Caco-2 (cell line): ENCODE measurements at regions not wholly inside any gene's neighbourhood (a gene's known extent, or its start where the extent isn't known, plus 50 kb on each side); places are given as distances from the start of the nearest gene placed in this dataset.

Experiments
- BruUV-seq: library from RNA; stranded (reverse); fragments of 400-500 nt; replicated peaks from 2 replicates; lab custom pipeline; 2021; lab: Mats Ljungman, UMichigan
- CTCF ChIA-PET: fragments of 300-600 bp; sonication (Branson Sonifier 250); formaldehyde crosslinking; loops from one replicate; lab custom pipeline; 2022; ENCODE audit warnings: antibody characterized with exemption; lab: Charles Lee
- POLR2A ChIA-PET: fragments of 300-600 bp; sonication (Branson Sonifier 250); formaldehyde crosslinking; loops from one replicate; lab custom pipeline; 2022; ENCODE audit warnings: antibody characterized with exemption; lab: Charles Lee
- DNase-seq, 2 experiments: peaks; one replicate each; pipeline versions ENCODE4 v3.0.0 to v3.0.0-alpha.2; 2020 to 2022
- H3K27me3 ChIP-seq: replicated peaks from 2 replicates; pipeline ENCODE4 v1.6.0; 2011; ENCODE audit warnings: low read length; ENCODE audit not compliant: control insufficient read depth, insufficient read depth
- H3K36me3 ChIP-seq: 2 replicates; pipeline ENCODE4 v1.5.1; 2011; ENCODE audit warnings: low read length; ENCODE audit not compliant: control insufficient read depth, insufficient read depth
- H3K4me1 ChIP-seq: fragments of 250-450 bp; sonication (Bioruptor Pico); 2 replicates; pipeline ENCODE4 v1.5.1; 2020; ENCODE audit warnings: mild to moderate bottlenecking
- H3K4me3 ChIP-seq: 2 replicates; pipeline ENCODE4 v1.5.1; 2011; ENCODE audit warnings: low read depth, mild to moderate bottlenecking, control low read depth, low read length
- H3K9me3 ChIP-seq: fragments of 250-450 bp; sonication (Bioruptor Pico); 2 replicates; pipeline ENCODE4 v1.5.1; 2020; ENCODE audit warnings: mild to moderate bottlenecking, moderate library complexity
- H3K27ac Mint-ChIP-seq: one replicate; pipeline ENCODE4 v1.8.0; 2022; ENCODE audit warnings: mixed read lengths; ENCODE audit not compliant: unreplicated experiment
- H3K27me3 Mint-ChIP-seq: one replicate; pipeline ENCODE4 v1.8.0; 2022; ENCODE audit warnings: mixed read lengths; ENCODE audit not compliant: insufficient read depth, unreplicated experiment
- H3K36me3 Mint-ChIP-seq: one replicate; pipeline ENCODE4 v1.8.0; 2022; ENCODE audit warnings: mild to moderate bottlenecking, mixed read lengths; ENCODE audit not compliant: insufficient read depth, unreplicated experiment
- H3K4me1 Mint-ChIP-seq: one replicate; pipeline ENCODE4 v1.8.0; 2022; ENCODE audit warnings: low read depth, mixed read lengths; ENCODE audit not compliant: unreplicated experiment
- H3K4me3 Mint-ChIP-seq: one replicate; pipeline ENCODE4 v1.8.0; 2022; ENCODE audit warnings: mild to moderate bottlenecking, moderate library complexity, mixed read lengths; ENCODE audit not compliant: unreplicated experiment
- H3K9me3 Mint-ChIP-seq: one replicate; pipeline ENCODE4 v1.8.0; 2022; ENCODE audit warnings: mixed read lengths; ENCODE audit not compliant: unreplicated experiment
- CTCF ChIP-seq, 2 experiments: fragments of 200-600 bp in 1 of 2; IDR thresholded peaks; 1 replicate in 1 of 2; 2 replicates in 1 of 2; pipeline versions ENCODE4 v1.5.1 to v1.8.0; 2011 to 2022; ENCODE audit warnings: antibody characterized with exemption in 1 of 2, control low read depth in 1 of 2, inconsistent platforms in 1 of 2, low read depth in 1 of 2, low read length in 1 of 2, mild to moderate bottlenecking in 1 of 2, moderate library complexity in 1 of 2; ENCODE audit not compliant: insufficient read depth in 1 of 2, severe bottlenecking in 1 of 2, unreplicated experiment in 1 of 2
- intact Hi-C: fragments of 100-400 bp; cut with micrococcal nuclease; formaldehyde crosslinking; loops from one replicate; pipeline ENCODE4 v1.10.0; 2022; ENCODE audit not compliant: unreplicated experiment

DNA sequence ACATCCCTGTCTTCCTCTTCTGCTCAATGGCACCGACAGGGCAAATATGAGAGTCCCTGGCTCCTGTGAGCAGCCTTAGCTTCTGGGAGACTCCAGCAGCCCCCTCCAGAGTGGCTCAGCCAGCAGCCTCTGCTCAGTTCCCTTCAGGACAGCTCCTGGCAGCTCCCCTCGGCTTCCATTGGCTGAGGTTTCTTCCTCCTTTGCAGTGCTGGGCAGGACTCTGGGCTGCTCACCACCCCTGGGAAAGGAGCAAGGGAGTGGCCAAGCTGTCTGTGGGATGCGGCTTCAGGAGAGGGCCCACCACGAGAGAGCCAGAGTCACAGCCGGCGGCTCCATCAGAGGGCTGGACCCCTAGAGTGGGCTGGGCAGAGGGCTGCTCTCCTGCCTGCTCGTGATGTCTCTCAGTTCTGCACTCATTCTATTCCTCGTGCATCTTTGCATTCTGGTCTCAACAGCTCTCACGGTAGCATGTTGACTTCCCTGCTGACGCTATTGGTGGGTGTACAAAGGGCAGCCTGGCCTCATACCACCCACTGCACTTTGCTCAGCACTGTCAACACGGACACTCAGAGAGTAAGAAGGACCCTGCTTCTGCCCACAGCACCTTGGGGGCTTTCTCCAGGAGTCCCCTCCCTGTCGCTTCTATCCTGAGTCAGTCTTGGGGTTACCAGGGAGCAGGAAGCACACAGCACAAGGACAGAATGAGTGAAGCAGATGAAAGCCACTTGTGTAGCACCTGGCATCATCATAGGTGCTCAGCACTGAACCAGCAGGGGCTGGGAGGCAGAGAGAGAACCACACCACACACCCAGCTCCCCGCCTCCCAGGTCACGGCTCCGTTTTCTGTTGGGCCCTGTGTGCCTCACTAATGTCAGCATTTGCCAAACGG, 80.9 kb upstream of the ALDH1B1 start:
- intact Hi-C loops = loop anchor here (5.0 kb wide), 1 partner anchor 34 kb away; no protein-coding TSS in a partner anchor
- TF ChIP-seq CTCF (IDR thresholded peaks at IDR 0.05; ENCODE audit: insufficient read depth in 1 of 2, low read depth in 1 of 2, low read length in 1 of 2, severe bottlenecking in 1 of 2, unreplicated experiment in 1 of 2) = no peak
- Mint-ChIP-seq H3K27ac (no peak overlapping the region), H3K9me3 (no peaks in the 10 kb centered on the region), H3K36me3 (no peaks in the 10 kb centered on the region), H3K4me1 (no peaks in the 10 kb centered on the region), H3K27me3 (peaks cover 7% of the 10 kb centered on the region), H3K4me3 (no peak overlapping the region)
- Histone ChIP-seq H3K36me3 (no peaks in the 10 kb centered on the region), H3K27me3 (no peaks in the 10 kb centered on the region; the same call in 1 of the 2 replicates), H3K4me3 (peak overlapping the region; percentile 21; the same call in 1 of the 2 replicates), H3K9me3 (no peaks in the 10 kb centered on the region), H3K4me1 (peaks cover 8% of the 10 kb centered on the region; the same call in 1 of the 2 replicates)
- peak; percentile 15 to 48 for DNase-seq
- no TSS peak for BruUV-seq
- ChIA-PET POLR2A (no interaction called here), CTCF (no interaction called here)

- TF ChIP-seq CTCF (IDR thresholded peaks at IDR 0.05; ENCODE audit: insufficient read depth in 1 of 2, low read depth in 1 of 2, low read length in 1 of 2, severe bottlenecking in 1 of 2, unreplicated experiment in 1 of 2) = no peak
- BruUV-seq = no TSS peak
- H3K4me3 ChIP-seq = no peak overlapping the region
- Mint-ChIP-seq H3K27ac (no peak overlapping the region), H3K36me3 (no peaks in the 10 kb centered on the region), H3K9me3 (no peaks in the 10 kb centered on the region), H3K27me3 (peaks cover 2% of the 10 kb centered on the region), H3K4me3 (no peak overlapping the region), H3K4me1 (no peaks in the 10 kb centered on the region)
- ChIA-PET POLR2A (no interaction called here), CTCF (no interaction called here)
- no peaks in the 10 kb centered on the region for H3K36me3 ChIP-seq
- H3K4me1 ChIP-seq = peaks cover 8% of the 10 kb centered on the region; the same call in 1 of the 2 replicates
- no peaks in the 10 kb centered on the region; the same call in 1 of the 2 replicates for H3K27me3 ChIP-seq
- no peak for DNase-seq
- intact Hi-C loops = loop anchor here (5.0 kb wide), 1 partner anchor 32 kb away; no protein-coding TSS in a partner anchor
- no peaks in the 10 kb centered on the region for H3K9me3 ChIP-seq
These were observed 82.9 kb upstream of the ALDH1B1 start for GRCh38 chr9:38309324-38310195.

DNA sequence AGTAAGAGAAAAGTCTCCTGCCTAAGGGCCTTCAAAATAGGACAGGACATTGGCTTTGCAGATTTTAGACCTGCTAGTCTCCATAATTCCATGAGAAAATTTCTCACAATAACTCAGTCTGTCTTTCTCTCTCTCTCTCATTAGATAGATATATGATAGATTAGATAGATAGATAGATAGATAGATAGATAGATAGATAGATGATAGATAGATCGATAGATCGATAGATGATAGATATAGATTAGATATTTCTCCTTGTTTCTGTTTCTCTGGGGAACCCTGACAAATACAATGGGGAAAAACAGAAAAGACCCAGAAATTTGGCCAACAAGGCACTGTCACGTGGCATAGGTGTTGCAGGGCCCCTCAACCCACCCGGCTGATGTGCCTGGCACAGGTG, 84.4 kb upstream of the ALDH1B1 start:
- Mint-ChIP-seq H3K4me1 (no peaks in the 10 kb centered on the region), H3K9me3 (no peaks in the 10 kb centered on the region), H3K27me3 (no peaks in the 10 kb centered on the region), H3K36me3 (no peaks in the 10 kb centered on the region), H3K4me3 (no peak overlapping the region), H3K27ac (no peak overlapping the region)
- POLR2A ChIA-PET = no interaction called here
- DNase-seq = no peak
- Histone ChIP-seq H3K4me1 (peaks cover 8% of the 10 kb centered on the region; the same call in 1 of the 2 replicates), H3K27me3 (no peaks in the 10 kb centered on the region; the same call in 1 of the 2 replicates), H3K4me3 (no peak overlapping the region), H3K9me3 (no peaks in the 10 kb centered on the region), H3K36me3 (no peaks in the 10 kb centered on the region)
- intact Hi-C loops = no loop called here
- TF ChIP-seq CTCF (IDR thresholded peaks at IDR 0.05; ENCODE audit: insufficient read depth in 1 of 2, low read depth in 1 of 2, low read length in 1 of 2, severe bottlenecking in 1 of 2, unreplicated experiment in 1 of 2) = no peak
- BruUV-seq = no TSS peak
- CTCF ChIA-PET = no interaction called here
